GM12872 (cell line): ENCODE measurements at regions not wholly inside any gene's neighbourhood (a gene's known extent, or its start where the extent isn't known, plus 50 kb on each side); places are given as distances from the start of the nearest gene placed in this dataset.

Experiments
- CTCF ChIP-seq: IDR thresholded peaks from 3 replicates; pipeline ENCODE4 v1.5.1; 2011; ENCODE audit warnings: low read depth, mild to moderate bottlenecking, low read length, moderate library complexity; ENCODE audit not compliant: insufficient read depth

- TF ChIP-seq CTCF, result no peak
These were observed 428.6 kb upstream of the ADAMTSL1 start for GRCh38 chr9:18045326-18045725.

- no peak for TF ChIP-seq CTCF
These were observed 427.9 kb upstream of the ADAMTSL1 start for GRCh38 chr9:18046068-18046467.

- no peak for TF ChIP-seq CTCF
These were observed 422.3 kb upstream of the ADAMTSL1 start for GRCh38 chr9:18051638-18052037.

- no peak for TF ChIP-seq CTCF
These were observed 421.9 kb upstream of the ADAMTSL1 start for GRCh38 chr9:18052060-18052459.

GRCh38 chr9:18056269-18056992 is 417.5 kb upstream of the ADAMTSL1 start:
- TF ChIP-seq CTCF, result no peak

- no peak for TF ChIP-seq CTCF
These were observed 417.0 kb upstream of the ADAMTSL1 start for GRCh38 chr9:18056993-18057369.

- TF ChIP-seq CTCF, result no peak
These were observed 415.1 kb upstream of the ADAMTSL1 start for GRCh38 chr9:18058564-18059442.
